Activated CD8-positive, alpha-beta T cell treated with anti-CD3 and anti-CD28 coated beads, Interleukin-2, amount 10 ng/mL, durations not matched to agents 7 days and 5 days (primary cell): ENCODE measurements at regions not wholly inside any gene's neighbourhood (a gene's known extent, or its start where the extent isn't known, plus 50 kb on each side); places are given as distances from the start of the nearest gene placed in this dataset.

Experiments
- ATAC-seq: fragments of 150-1000 bp; cut with Tn5 transposase; one replicate; pipeline ENCODE4 v1.10.0; 2021; ENCODE audit warnings: moderate library complexity
- CTCF ChIA-PET: fragments of 350-600 bp; sonication (Branson Sonifier 250); formaldehyde crosslinking; loops from one replicate; lab custom pipeline; 2021; ENCODE audit warnings: antibody characterized with exemption; lab: Charles Lee
- POLR2A ChIA-PET: fragments of 350-600 bp; sonication (Branson Sonifier 250); formaldehyde crosslinking; loops from one replicate; lab custom pipeline; 2021; ENCODE audit warnings: antibody characterized with exemption; lab: Charles Lee
- DNase-seq: peaks from one replicate; pipeline ENCODE4 v3.0.0-alpha.2; 2020
- H3K27ac Mint-ChIP-seq: one replicate; pipeline ENCODE4 v1.8.0; 2021; ENCODE audit warnings: mild to moderate bottlenecking, mixed read lengths
- H3K27me3 Mint-ChIP-seq: one replicate; pipeline ENCODE4 v1.8.0; 2021; ENCODE audit warnings: low read depth, mixed read lengths
- H3K36me3 Mint-ChIP-seq: one replicate; pipeline ENCODE4 v1.8.0; 2021; ENCODE audit warnings: low read depth, mixed read lengths
- H3K4me1 Mint-ChIP-seq: one replicate; pipeline ENCODE4 v1.8.0; 2021; ENCODE audit warnings: low read depth, mixed read lengths
- H3K4me3 Mint-ChIP-seq: one replicate; pipeline ENCODE4 v1.8.0; 2021; ENCODE audit warnings: mild to moderate bottlenecking, mixed read lengths
- H3K9me3 Mint-ChIP-seq: one replicate; pipeline ENCODE4 v1.8.0; 2022; ENCODE audit warnings: mixed read lengths; ENCODE audit not compliant: insufficient read depth

DNA sequence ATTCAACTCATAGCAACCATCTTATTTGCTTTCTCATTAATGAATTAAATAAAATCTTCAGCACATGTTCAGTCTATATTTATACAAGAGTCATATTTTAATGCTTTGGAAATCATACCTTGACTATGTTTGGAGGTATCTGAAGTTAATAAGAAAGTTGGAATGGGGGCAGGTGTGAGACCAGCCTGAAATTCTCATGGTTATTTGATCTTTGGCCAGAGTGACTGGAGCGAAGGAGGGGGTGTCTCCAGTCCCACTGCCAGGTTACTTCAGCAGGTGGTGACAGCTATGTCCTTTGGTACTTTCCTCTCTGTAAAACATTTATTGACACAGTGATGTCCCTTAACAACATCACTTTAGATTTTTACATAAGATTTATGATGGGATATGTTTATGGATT lies 318.1 kb upstream of the SGCD start:
- CTCF ChIA-PET: no interaction called here
- ATAC-seq (no peak), DNase-seq (no peak)
- Mint-ChIP-seq H3K4me3 (no peak overlapping the region), H3K9me3 (no peaks in the 10 kb centered on the region), H3K36me3 (no peaks in the 10 kb centered on the region), H3K4me1 (no peaks in the 10 kb centered on the region), H3K27ac (no peak overlapping the region), H3K27me3 (no peaks in the 10 kb centered on the region)
- POLR2A ChIA-PET: no interaction called here

GRCh38 chr5:156009583-156009982 lies 317.4 kb upstream of the SGCD start:
- Mint-ChIP-seq H3K27ac (no peak overlapping the region), H3K4me1 (no peaks in the 10 kb centered on the region), H3K9me3 (no peaks in the 10 kb centered on the region), H3K4me3 (no peak overlapping the region), H3K36me3 (no peaks in the 10 kb centered on the region), H3K27me3 (no peaks in the 10 kb centered on the region)
- ChIA-PET POLR2A (no interaction called here), CTCF (no interaction called here)
- no peak for DNase-seq
- no peak for ATAC-seq

- no peaks in the 10 kb centered on the region for H3K36me3 Mint-ChIP-seq
- H3K27ac Mint-ChIP-seq: no peak overlapping the region
- H3K4me3 Mint-ChIP-seq: no peak overlapping the region
- POLR2A ChIA-PET: no interaction called here
- CTCF ChIA-PET: no interaction called here
- H3K9me3 Mint-ChIP-seq: no peaks in the 10 kb centered on the region
- H3K4me1 Mint-ChIP-seq: no peaks in the 10 kb centered on the region
- no peak for ATAC-seq
- no peaks in the 10 kb centered on the region for H3K27me3 Mint-ChIP-seq
- DNase-seq: no peak
Observed at GRCh38 chr5:156015137-156015536, 311.8 kb upstream of the SGCD start.

DNA sequence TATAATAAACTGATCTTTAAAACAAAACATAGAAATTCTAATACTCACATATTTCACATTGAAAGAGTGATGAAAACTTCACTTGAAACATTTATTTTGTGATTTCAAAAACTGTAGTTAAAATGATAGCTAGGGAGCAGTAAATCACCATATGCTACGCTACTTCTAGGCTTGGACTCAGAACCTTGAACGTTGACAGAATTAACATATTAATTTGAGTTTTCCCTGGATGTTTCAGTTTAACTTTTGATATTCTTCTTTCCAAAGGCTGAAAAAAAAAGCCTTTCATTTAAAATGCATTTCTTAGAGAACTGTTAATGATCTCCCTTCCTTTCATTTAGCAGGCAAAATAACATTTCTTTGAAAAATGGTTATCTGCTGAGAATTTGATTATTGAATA lies 307.8 kb upstream of the SGCD start:
- DNase-seq: no peak
- no peaks in the 10 kb centered on the region for H3K27me3 Mint-ChIP-seq
- H3K4me3 Mint-ChIP-seq: no peak overlapping the region
- ChIA-PET CTCF (no interaction called here), POLR2A (no interaction called here)
- no peak for ATAC-seq
- H3K27ac Mint-ChIP-seq: no peak overlapping the region
- H3K9me3 Mint-ChIP-seq: no peaks in the 10 kb centered on the region
- H3K36me3 Mint-ChIP-seq: no peaks in the 10 kb centered on the region
- H3K4me1 Mint-ChIP-seq: no peaks in the 10 kb centered on the region

DNA sequence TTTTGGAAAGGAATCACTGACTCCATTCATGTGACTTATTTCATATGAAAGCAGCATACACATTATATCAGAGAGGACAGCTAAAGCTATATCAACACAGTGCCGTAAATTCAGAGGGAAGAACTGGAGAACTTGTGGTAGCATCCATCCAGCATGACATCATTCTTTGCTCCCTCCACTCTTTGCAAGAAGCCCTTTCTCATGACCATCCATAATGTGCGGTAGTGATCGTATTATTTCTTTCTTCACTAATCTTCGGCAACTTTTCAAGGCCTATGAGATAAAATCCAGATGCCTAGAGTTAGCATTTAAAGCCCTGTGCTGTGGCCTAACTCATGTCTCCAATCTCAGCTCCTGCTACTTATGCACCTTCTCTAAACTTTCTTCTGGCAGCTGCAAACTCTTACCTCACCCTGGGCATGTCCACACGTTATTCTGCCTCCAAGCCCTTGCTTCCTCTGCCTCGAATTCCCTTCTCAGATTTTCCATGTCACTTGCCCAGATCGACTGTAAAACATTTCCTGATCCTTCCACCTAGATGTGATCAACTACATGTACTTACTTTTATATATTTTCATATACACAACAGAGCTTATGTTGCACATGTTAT lies 307.3 kb upstream of the SGCD start:
- ATAC-seq: no peak
- CTCF ChIA-PET: no interaction called here
- no peaks in the 10 kb centered on the region for H3K27me3 Mint-ChIP-seq

GRCh38 chr5:156020647-156021046 lies 306.3 kb upstream of the SGCD start:
- ATAC-seq (no peak), DNase-seq (no peak)
- POLR2A ChIA-PET: no interaction called here
- CTCF ChIA-PET: no interaction called here
- Mint-ChIP-seq H3K4me3 (no peak overlapping the region), H3K27me3 (no peaks in the 10 kb centered on the region), H3K27ac (no peak overlapping the region), H3K4me1 (no peaks in the 10 kb centered on the region), H3K9me3 (no peaks in the 10 kb centered on the region), H3K36me3 (no peaks in the 10 kb centered on the region)

More for the DNA sequence above, 307.3 kb upstream of the SGCD start:
- POLR2A ChIA-PET: no interaction called here
- no peaks in the 10 kb centered on the region for H3K4me1 Mint-ChIP-seq
- H3K27ac Mint-ChIP-seq: no peak overlapping the region
- no peaks in the 10 kb centered on the region for H3K9me3 Mint-ChIP-seq
- H3K4me3 Mint-ChIP-seq: no peak overlapping the region
- DNase-seq: no peak
- no peaks in the 10 kb centered on the region for H3K36me3 Mint-ChIP-seq

DNA sequence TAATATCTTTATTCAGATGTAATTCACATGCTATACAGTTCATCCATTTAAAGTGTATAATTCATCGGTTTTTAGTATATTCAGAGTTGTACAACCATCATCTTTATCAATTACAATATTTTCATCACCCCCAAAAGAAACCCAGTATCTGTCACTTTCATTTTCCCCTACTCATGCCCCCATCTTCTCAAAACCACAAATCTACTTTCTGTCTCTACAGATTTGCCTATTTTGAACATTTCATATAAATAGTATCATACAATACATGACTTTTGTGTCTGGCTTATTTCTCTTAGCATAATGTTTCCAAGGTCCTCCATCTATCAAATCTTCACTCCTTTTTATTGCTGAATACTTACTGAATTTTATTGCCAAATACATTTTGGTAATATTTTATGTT lies 305.1 kb upstream of the SGCD start:
- Mint-ChIP-seq H3K9me3 (no peaks in the 10 kb centered on the region), H3K4me1 (no peaks in the 10 kb centered on the region), H3K27me3 (no peaks in the 10 kb centered on the region), H3K27ac (no peak overlapping the region), H3K36me3 (no peaks in the 10 kb centered on the region), H3K4me3 (no peak overlapping the region)
- DNase-seq: no peak
- POLR2A ChIA-PET: no interaction called here
- ATAC-seq: no peak
- CTCF ChIA-PET: no interaction called here

GRCh38 chr5:156025656-156026055 lies 301.3 kb upstream of the SGCD start:
- H3K27me3 Mint-ChIP-seq: no peaks in the 10 kb centered on the region

GRCh38 chr5:156031181-156031580 lies 295.8 kb upstream of the SGCD start:
- DNase-seq: no peak
- no peak for ATAC-seq
- H3K27ac Mint-ChIP-seq: no peak overlapping the region
- ChIA-PET CTCF (no interaction called here), POLR2A (no interaction called here)
- no peaks in the 10 kb centered on the region for H3K36me3 Mint-ChIP-seq
- no peaks in the 10 kb centered on the region for H3K27me3 Mint-ChIP-seq
- H3K4me1 Mint-ChIP-seq: no peaks in the 10 kb centered on the region
- no peaks in the 10 kb centered on the region for H3K9me3 Mint-ChIP-seq
- H3K4me3 Mint-ChIP-seq: no peak overlapping the region

More at GRCh38 chr5:156025656-156026055, 301.3 kb upstream of the SGCD start:
- ChIA-PET CTCF (interaction anchor here (0.6 kb wide), 1 partner anchor 1168 kb away, joined by 3 read pairs; no protein-coding TSS in a partner anchor), POLR2A (no interaction called here)
- Mint-ChIP-seq H3K4me1 (no peaks in the 10 kb centered on the region), H3K36me3 (no peaks in the 10 kb centered on the region), H3K9me3 (no peaks in the 10 kb centered on the region), H3K4me3 (no peak overlapping the region), H3K27ac (no peak overlapping the region)
- ATAC-seq (no peak), DNase-seq (no peak)

GRCh38 chr5:156036640-156037039 lies 290.3 kb upstream of the SGCD start:
- no peaks in the 10 kb centered on the region for H3K4me1 Mint-ChIP-seq
- ChIA-PET CTCF (no interaction called here), POLR2A (no interaction called here)
- DNase-seq (no peak), ATAC-seq (no peak)
- no peaks in the 10 kb centered on the region for H3K36me3 Mint-ChIP-seq
- H3K4me3 Mint-ChIP-seq: no peak overlapping the region
- H3K27me3 Mint-ChIP-seq: no peaks in the 10 kb centered on the region
- H3K9me3 Mint-ChIP-seq: no peaks in the 10 kb centered on the region
- H3K27ac Mint-ChIP-seq: no peak overlapping the region

DNA sequence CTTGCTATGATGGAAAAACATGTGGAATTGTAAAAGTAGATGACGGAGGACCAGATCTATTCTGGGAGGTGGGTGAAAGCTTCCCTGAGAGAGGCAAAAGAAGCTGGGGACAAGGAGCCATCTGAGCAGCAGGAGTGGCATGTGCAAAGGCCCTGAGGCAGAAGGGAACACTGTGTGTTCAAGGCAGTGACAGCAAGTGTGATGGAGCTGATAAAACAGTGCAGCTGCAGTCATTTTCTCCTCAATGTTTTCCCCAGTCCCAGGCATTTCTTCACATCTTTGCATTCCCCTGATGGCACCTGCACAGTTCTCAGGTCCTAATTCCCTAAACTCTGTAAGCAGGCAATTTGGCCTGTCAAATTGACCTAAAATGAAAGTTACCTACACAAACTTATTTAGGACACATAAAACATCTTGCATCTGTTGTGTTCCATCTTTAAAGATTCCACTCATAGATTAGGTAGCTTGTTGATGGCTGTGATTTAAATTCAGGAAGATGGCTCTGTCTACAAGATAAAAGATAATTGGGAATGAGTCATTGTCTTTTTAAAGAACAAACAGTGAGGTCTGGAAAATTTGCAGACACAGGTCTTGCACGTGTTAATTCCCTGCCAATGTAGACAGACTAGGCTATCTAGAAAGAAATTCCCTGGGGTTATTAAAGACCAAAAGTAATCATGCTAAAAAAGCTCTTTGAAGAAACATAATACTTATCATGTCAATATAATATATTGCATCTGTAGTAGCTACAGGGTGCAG lies 289.6 kb upstream of the SGCD start:
- Mint-ChIP-seq H3K36me3 (no peaks in the 10 kb centered on the region), H3K4me3 (no peak overlapping the region), H3K9me3 (no peaks in the 10 kb centered on the region), H3K27ac (no peak overlapping the region), H3K4me1 (no peaks in the 10 kb centered on the region), H3K27me3 (no peaks in the 10 kb centered on the region)
- ATAC-seq (no peak), DNase-seq (no peak)
- ChIA-PET CTCF (no interaction called here), POLR2A (no interaction called here)

GRCh38 chr5:156042726-156043125 lies 284.2 kb upstream of the SGCD start:
- no peaks in the 10 kb centered on the region for H3K4me1 Mint-ChIP-seq
- no peaks in the 10 kb centered on the region for H3K27me3 Mint-ChIP-seq
- POLR2A ChIA-PET: no interaction called here
- no peak overlapping the region for H3K27ac Mint-ChIP-seq
- ATAC-seq: no peak
- no peaks in the 10 kb centered on the region for H3K9me3 Mint-ChIP-seq
- CTCF ChIA-PET: no interaction called here
- no peak overlapping the region for H3K4me3 Mint-ChIP-seq
- no peak for DNase-seq
- no peaks in the 10 kb centered on the region for H3K36me3 Mint-ChIP-seq
